ENCODE measurements at regions not wholly inside any gene's neighbourhood (a gene's known extent, or its start where the extent isn't known, plus 50 kb on each side); places are given as distances from the start of the nearest gene placed in this dataset.

DNA sequence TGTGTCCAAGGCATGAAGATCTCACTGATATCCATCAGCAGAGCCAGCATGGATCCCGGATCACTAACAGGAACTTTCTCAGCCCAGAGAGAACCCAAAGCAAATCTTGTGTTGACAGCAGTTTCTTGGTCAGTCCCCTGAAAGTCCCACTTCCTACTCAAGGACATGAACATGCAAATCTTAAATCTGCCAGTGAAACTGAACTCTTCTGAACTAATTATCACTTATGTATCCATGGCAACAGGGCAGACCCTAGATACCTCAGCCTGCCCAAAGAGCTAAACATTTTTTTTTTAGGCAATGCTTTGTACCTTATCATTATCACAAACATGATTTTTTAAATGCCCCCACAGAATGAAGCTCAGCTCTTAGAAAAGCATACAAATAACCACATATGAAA is 127.8 kb upstream of the DDX18 start:
- Mint-ChIP-seq H3K27ac (no peak overlapping the region), H3K36me3 (ENCODE audit: low read depth) (no peaks in the 10 kb centered on the region), H3K4me1 (no peaks in the 10 kb centered on the region), H3K27me3 (ENCODE audit: low read depth) (no peaks in the 10 kb centered on the region), H3K4me3 (no peak overlapping the region), H3K9me3 (no peaks in the 10 kb centered on the region)
- TF ChIP-seq, protein P1, sequence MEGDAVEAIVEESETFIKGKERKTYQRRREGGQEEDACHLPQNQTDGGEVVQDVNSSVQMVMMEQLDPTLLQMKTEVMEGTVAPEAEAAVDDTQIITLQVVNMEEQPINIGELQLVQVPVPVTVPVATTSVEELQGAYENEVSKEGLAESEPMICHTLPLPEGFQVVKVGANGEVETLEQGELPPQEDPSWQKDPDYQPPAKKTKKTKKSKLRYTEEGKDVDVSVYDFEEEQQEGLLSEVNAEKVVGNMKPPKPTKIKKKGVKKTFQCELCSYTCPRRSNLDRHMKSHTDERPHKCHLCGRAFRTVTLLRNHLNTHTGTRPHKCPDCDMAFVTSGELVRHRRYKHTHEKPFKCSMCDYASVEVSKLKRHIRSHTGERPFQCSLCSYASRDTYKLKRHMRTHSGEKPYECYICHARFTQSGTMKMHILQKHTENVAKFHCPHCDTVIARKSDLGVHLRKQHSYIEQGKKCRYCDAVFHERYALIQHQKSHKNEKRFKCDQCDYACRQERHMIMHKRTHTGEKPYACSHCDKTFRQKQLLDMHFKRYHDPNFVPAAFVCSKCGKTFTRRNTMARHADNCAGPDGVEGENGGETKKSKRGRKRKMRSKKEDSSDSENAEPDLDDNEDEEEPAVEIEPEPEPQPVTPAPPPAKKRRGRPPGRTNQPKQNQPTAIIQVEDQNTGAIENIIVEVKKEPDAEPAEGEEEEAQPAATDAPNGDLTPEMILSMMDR (IDR thresholded peaks at IDR 0.05; ENCODE audit: unreplicated experiment in 3 of 3), result no peak

DNA sequence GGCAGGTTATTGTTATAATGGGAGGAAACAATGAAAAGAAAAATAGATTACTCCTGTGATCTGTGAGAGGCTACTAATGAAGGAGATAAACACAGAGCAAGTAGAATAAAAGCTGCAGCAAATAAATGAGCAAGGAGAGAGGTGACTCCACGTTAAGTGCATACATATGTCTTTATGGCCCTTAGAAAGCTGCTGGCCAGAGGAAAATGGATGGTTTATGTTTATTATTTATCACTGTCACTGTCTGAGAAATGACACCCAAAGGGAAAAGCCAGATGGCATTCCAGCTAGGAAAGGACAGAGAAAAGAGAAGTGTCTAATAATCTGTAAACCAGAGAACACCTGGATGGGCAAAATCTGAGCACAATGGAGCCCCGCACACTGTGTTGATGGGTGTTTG is 122.9 kb upstream of the DDX18 start:
- H3K27me3 Mint-ChIP-seq (ENCODE audit: low read depth), result no peaks in the 10 kb centered on the region
- H3K27ac Mint-ChIP-seq, result no peak overlapping the region
- no peaks in the 10 kb centered on the region for H3K4me1 Mint-ChIP-seq
- no peak overlapping the region for H3K4me3 Mint-ChIP-seq
- no peaks in the 10 kb centered on the region for H3K36me3 Mint-ChIP-seq (ENCODE audit: low read depth)
- no peaks in the 10 kb centered on the region for H3K9me3 Mint-ChIP-seq
- TF ChIP-seq, protein P1 (IDR thresholded peaks at IDR 0.05; ENCODE audit: unreplicated experiment in 3 of 3), result no peak

DNA sequence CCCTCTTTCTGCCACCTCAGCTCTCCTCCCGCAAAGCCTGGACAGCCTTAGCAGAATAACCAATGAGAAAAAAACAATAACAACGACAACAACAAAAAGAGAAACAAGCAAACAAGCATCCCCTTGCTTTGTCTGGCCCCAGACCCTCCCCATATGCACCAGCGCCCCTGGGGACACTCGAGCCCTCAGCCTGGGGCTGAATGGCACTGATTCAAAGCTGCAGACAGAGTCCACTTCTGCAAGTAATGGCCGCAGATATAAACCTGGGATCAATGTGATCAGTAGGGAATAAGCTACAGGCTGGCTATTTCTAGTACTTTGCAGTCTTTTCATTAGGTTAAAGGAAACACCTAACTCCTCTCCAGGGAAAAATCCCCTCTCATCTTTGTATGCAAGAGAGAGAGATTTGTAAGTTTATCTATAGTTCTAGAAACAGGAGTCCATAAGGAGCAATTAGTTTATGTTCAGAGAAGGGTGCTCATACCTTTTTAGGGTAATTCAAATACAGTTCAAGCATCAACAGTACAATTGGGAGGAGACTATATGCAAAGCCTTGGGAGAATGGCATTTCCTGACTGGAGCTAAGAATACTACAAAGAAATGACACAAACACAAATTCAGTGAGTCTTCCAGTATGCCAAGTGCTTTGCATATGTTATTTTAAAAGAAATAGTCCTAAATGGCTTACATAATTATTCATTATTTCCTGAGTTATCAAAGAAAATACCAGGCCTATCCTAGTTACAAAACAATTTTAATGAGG is 122.3 kb upstream of the DDX18 start:
- no peak overlapping the region for H3K27ac Mint-ChIP-seq
- H3K27me3 Mint-ChIP-seq (ENCODE audit: low read depth), result no peaks in the 10 kb centered on the region
- TF ChIP-seq, protein P1 (IDR thresholded peaks at IDR 0.05; ENCODE audit: unreplicated experiment in 3 of 3), result no peak
- no peaks in the 10 kb centered on the region for H3K9me3 Mint-ChIP-seq
- H3K4me1 Mint-ChIP-seq, result no peaks in the 10 kb centered on the region
- H3K36me3 Mint-ChIP-seq (ENCODE audit: low read depth), result no peaks in the 10 kb centered on the region
- H3K4me3 Mint-ChIP-seq, result no peak overlapping the region

DNA sequence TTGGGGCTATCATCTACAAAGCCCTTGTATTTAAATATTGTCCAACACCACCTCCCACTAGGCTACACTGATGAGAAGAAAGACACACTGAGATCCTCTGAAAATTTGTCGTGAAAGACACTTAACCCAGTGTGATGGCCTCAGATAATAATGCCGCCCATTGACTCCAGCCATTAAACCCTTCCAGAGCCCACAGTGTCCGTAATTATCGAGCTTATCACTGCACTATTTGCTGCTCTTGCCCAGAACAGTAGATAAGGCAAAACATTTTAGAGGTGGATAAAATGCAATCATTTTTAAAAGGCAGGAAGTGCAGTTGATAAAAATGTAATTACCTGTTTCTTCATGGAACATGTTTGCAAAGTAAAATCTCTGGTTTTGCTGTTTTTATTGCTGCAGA is 121.3 kb upstream of the DDX18 start:
- TF ChIP-seq, protein P1 (IDR thresholded peaks at IDR 0.05; ENCODE audit: unreplicated experiment in 3 of 3), result no peak
- Mint-ChIP-seq H3K27me3 (ENCODE audit: low read depth) (no peaks in the 10 kb centered on the region), H3K4me3 (no peak overlapping the region)

DNA sequence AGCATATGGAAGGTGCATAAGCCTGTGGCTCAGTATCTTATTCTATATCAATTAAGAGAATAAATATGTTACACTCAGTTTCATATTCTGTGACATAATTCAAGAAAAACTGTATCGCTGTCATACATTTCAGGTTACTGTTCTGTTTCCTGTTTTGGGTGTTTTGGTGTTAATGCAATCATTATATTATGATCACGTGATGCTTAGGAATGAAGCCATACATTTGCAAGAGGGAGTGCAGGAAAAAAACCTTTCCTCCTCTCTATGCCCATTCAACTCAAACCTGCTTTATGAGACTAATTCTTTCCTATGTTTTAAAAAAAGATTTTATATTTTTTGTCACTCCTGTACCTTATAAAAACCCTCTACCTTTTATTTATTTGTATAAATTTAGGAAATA is 120.8 kb upstream of the DDX18 start:
- H3K9me3 Mint-ChIP-seq, result no peaks in the 10 kb centered on the region
- H3K36me3 Mint-ChIP-seq (ENCODE audit: low read depth), result no peaks in the 10 kb centered on the region
- H3K4me1 Mint-ChIP-seq, result no peaks in the 10 kb centered on the region
- no peak overlapping the region for H3K4me3 Mint-ChIP-seq
- H3K27me3 Mint-ChIP-seq (ENCODE audit: low read depth), result no peaks in the 10 kb centered on the region
- TF ChIP-seq, protein P1 (IDR thresholded peaks at IDR 0.05; ENCODE audit: unreplicated experiment in 3 of 3), result no peak
- no peak overlapping the region for H3K27ac Mint-ChIP-seq

More for the DNA sequence above, 121.3 kb upstream of the DDX18 start:
- Mint-ChIP-seq H3K4me1 (no peaks in the 10 kb centered on the region), H3K36me3 (ENCODE audit: low read depth) (no peaks in the 10 kb centered on the region), H3K9me3 (no peaks in the 10 kb centered on the region), H3K27ac (no peak overlapping the region)

DNA sequence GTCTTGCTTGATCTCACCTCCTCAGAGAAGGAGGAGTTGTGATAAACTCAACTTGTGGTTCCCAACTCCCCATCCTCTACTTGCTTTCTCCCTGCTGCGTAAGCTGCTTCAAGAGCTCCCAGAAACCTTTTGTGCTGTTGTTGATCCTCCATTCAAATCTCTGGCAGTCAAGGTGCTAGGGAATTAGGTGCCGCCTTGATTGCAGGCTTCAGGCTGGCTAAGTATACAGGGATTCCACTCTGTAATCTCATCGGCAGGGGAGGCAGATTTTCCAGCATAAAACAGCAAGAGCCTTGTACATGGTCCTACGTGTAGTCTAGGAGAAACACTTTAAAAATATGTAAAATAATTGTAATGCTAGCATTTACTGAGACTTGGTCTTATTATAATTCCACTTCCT is 116.2 kb upstream of the DDX18 start:
- H3K27me3 Mint-ChIP-seq (ENCODE audit: low read depth), result no peaks in the 10 kb centered on the region
- H3K9me3 Mint-ChIP-seq, result no peaks in the 10 kb centered on the region
- no peak overlapping the region for H3K27ac Mint-ChIP-seq
- no peaks in the 10 kb centered on the region for H3K36me3 Mint-ChIP-seq (ENCODE audit: low read depth)
- H3K4me3 Mint-ChIP-seq, result no peak overlapping the region
- H3K4me1 Mint-ChIP-seq, result no peaks in the 10 kb centered on the region
- TF ChIP-seq, protein P1 (IDR thresholded peaks at IDR 0.05; ENCODE audit: unreplicated experiment in 3 of 3), result no peak

All from nephron (organoid).